Sigmoid colon (tissue), 6 donors: ENCODE measurements at regions not wholly inside any gene's neighbourhood (a gene's known extent, or its start where the extent isn't known, plus 50 kb on each side); places are given as distances from the start of the nearest gene placed in this dataset.

ENCODE experiments used
- DNase-seq: peaks from one replicate; pipeline ENCODE4 v3.0.0-alpha.2; 2019
- H3K27ac ChIP-seq, 4 donors: fragments of 200-600 bp; sonication (generic); one replicate each; pipeline ENCODE4 v1.5.1; 2016 to 2019; ENCODE audit warnings: mild to moderate bottlenecking in 1 of 4
- H3K27me3 ChIP-seq, 3 donors: fragments of 200-600 bp; sonication (generic); one replicate each; pipeline ENCODE4 v1.5.1; 2019; ENCODE audit warnings: mild to moderate bottlenecking in 1 of 3
- H3K36me3 ChIP-seq, 4 donors: fragments of 200-600 bp; sonication (generic); one replicate each; pipeline ENCODE4 v1.5.1; 2016 to 2019
- H3K4me1 ChIP-seq, 4 donors: fragments of 200-600 bp; sonication (generic); one replicate each; pipeline ENCODE4 v1.5.1; 2017 to 2019
- H3K4me3 ChIP-seq, 4 donors: fragments of 200-600 bp; sonication (generic); one replicate each; pipeline ENCODE4 v1.5.1; 2017 to 2019; ENCODE audit warnings: mild to moderate bottlenecking in 2 of 4, moderate library complexity in 1 of 4
- H3K9me3 ChIP-seq, 4 donors: fragments of 200-600 bp in 3 of 4; sonication (generic) in 3 of 4; one replicate each; pipeline versions ENCODE4 v1.5.1 to v1.6.1; 2013 to 2019
- EP300 ChIP-seq, 4 donors: sonication (generic); formaldehyde crosslinking; IDR thresholded peaks; one replicate each; pipeline ENCODE4 v1.6.1; 2017; ENCODE audit warnings: antibody characterized with exemption in 4 of 4
- POLR2A ChIP-seq, 2 donors: fragments of 450-650 bp; IDR thresholded peaks; one replicate each; pipeline ENCODE4 v1.6.1; 2016; ENCODE audit warnings: antibody characterized with exemption in 2 of 2, mild to moderate bottlenecking in 2 of 2, moderate library complexity in 2 of 2
- POLR2AphosphoS5 ChIP-seq, 4 donors: sonication (generic); formaldehyde crosslinking; IDR thresholded peaks; one replicate each; pipeline ENCODE4 v1.6.1; 2017; ENCODE audit warnings: antibody characterized with exemption in 4 of 4
- WGBS, 2 donors: extraction: QIAGEN DNeasy Blood & Tissue Kit; methylation state at CpG; one replicate each; pipeline ENCODE4 v1.1.7; 2013; 5-methylcytosine and 5-hydroxymethylcytosine counted together
- intact Hi-C: fragments of 100-400 bp; cut with DNase I; formaldehyde crosslinking; loops from one replicate; pipeline ENCODE4 v1.15.1; 2023
- TF ChIP-seq, protein P1 (sequence below), 4 experiments: fragments of 450-650 bp in 3 of 4; fragments of 200-600 bp in 1 of 4; IDR thresholded peaks; one replicate each; pipeline ENCODE4 v1.5.1; 2016 to 2019; ENCODE audit warnings: antibody characterized with exemption in 4 of 4, mild to moderate bottlenecking in 3 of 4, moderate library complexity in 2 of 4
- donor health status: healthy with polysubstance abuse.
- donor health status: healthy.

DNA sequence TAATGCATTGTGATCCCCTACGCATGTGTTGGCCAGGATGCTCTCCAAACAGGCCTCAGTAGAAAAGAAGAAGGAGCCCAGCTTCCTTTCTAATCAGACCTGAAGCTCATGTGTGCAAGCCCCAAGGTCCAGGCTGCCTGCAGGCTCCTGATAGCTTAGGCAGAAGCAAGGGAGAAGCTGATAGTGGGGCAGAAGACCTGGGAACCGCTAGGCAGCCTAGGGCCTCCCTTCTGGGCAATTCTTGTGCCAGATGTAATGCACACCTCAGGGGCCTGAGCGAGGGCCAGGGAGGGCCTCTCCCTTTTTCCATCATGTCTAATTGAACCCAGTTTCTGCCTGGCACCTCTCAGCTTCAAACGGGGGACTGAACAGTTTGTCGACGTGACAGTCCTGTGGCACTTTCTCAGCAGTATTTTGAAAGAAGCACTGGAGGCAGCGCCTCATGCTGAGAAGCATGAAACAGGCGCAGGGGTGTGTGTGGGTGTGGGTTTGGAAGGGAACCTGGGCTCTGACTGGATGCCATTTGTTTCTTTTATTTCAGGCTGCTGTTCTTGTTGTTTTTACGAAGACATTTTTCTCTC is 212.8 kb downstream of the PIK3R1 start:
- TF ChIP-seq EP300 (IDR thresholded peaks at IDR 0.05) (no peak), POLR2A (IDR thresholded peaks at IDR 0.05) (no peak), POLR2AphosphoS5 (IDR thresholded peaks at IDR 0.05) (no peak)
- TF ChIP-seq, protein P1, sequence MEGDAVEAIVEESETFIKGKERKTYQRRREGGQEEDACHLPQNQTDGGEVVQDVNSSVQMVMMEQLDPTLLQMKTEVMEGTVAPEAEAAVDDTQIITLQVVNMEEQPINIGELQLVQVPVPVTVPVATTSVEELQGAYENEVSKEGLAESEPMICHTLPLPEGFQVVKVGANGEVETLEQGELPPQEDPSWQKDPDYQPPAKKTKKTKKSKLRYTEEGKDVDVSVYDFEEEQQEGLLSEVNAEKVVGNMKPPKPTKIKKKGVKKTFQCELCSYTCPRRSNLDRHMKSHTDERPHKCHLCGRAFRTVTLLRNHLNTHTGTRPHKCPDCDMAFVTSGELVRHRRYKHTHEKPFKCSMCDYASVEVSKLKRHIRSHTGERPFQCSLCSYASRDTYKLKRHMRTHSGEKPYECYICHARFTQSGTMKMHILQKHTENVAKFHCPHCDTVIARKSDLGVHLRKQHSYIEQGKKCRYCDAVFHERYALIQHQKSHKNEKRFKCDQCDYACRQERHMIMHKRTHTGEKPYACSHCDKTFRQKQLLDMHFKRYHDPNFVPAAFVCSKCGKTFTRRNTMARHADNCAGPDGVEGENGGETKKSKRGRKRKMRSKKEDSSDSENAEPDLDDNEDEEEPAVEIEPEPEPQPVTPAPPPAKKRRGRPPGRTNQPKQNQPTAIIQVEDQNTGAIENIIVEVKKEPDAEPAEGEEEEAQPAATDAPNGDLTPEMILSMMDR (IDR thresholded peaks at IDR 0.05) = no peak
- H3K9me3 ChIP-seq = no peaks in the 10 kb centered on the region
- 94 to 96% methylated on average over 9 of the region's 9 CpGs for WGBS, 2 donors
- no peaks in the 10 kb centered on the region for H3K4me1 ChIP-seq
- no peak overlapping the region for H3K27ac ChIP-seq
- DNase-seq = no peak
- no peaks in the 10 kb centered on the region for H3K36me3 ChIP-seq
- H3K27me3 ChIP-seq = no peaks in the 10 kb centered on the region
- H3K4me3 ChIP-seq = no peak overlapping the region
- intact Hi-C loops = no loop called here

DNA sequence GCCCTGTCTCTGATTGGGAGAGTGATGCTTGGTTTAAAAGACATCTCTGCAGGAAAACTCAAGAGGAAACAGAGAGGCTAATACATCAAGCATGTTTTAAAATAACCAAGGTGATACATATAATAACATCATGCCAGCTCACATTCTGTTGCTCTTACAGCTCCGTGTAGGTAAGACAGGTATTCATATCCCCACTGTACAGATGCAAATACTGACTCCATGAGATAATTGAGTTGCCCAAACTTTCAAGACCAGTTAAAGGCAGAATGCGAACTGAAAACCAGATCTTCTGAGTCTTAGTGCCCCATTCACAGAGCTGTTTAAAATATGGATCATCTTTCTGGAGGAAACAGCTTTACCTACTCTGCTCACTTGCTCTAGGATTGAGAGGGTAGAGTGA is 214.0 kb downstream of the PIK3R1 start:
- intact Hi-C loops = no loop called here
- no peaks in the 10 kb centered on the region for H3K27me3 ChIP-seq
- peaks cover 0 to 9% (median 7%) of the 10 kb centered on the region in 4 donors for H3K4me1 ChIP-seq
- DNase-seq = no peak
- TF ChIP-seq POLR2A (IDR thresholded peaks at IDR 0.05) = no peak
- no peak for TF ChIP-seq EP300 (IDR thresholded peaks at IDR 0.05)
- no peak for TF ChIP-seq POLR2AphosphoS5 (IDR thresholded peaks at IDR 0.05)
- TF ChIP-seq, protein P1 (IDR thresholded peaks at IDR 0.05) = no peak
- WGBS, 2 donors = 92 to 95% methylated on average over 2 of the region's 2 CpGs
- no peak overlapping the region for H3K4me3 ChIP-seq
- no peak overlapping the region for H3K27ac ChIP-seq
- no peaks in the 10 kb centered on the region for H3K36me3 ChIP-seq
- H3K9me3 ChIP-seq = no peaks in the 10 kb centered on the region

DNA sequence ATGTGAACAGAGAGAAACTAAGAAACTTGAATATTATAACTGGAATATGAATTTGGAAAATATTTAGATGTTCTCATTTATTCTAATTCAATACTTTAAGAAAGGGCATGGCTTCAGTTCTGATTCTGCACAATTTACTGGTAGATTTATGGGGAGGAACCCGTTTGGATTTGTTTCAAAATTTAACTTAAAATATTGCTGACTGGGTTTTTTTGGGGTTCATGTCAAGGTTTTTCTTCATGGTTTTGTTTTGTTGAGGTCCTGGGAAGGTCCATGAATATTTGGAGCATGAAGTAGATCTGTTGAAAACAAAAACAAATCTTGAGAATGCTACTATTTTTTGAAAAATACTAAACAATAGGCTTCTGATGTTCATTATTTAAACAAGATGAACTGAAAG is 214.7 kb downstream of the PIK3R1 start:
- H3K4me3 ChIP-seq = no peak overlapping the region

DNA sequence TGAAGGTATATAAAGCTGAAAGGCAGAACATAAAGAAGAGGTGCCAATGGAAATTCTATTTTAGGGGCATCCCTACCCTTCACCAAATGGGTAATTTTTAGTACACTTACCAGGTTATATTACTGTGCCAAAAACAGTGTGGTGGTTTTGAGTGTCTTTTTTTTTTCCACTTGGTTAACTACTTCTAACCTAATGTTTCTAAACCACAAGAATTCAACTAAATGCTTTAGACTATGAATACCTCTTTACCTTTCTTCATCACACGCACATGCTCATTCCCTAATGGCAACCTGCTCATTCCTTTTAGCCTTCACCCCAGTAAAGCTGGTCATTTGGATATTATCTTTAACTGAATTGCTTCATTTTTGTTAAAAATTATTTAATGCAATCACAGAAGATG is 215.6 kb downstream of the PIK3R1 start:
- H3K4me3 ChIP-seq = no peak overlapping the region
- H3K27me3 ChIP-seq = no peaks in the 10 kb centered on the region
- no peaks in the 10 kb centered on the region for H3K9me3 ChIP-seq
- WGBS, 2 donors = 84 to 95% methylated on average over 1 of the region's 1 CpG
- intact Hi-C loops = no loop called here
- H3K4me1 ChIP-seq = peaks cover 0 to 17% (median 8%) of the 10 kb centered on the region in 4 donors
- no peaks in the 10 kb centered on the region for H3K36me3 ChIP-seq
- no peak for TF ChIP-seq EP300 (IDR thresholded peaks at IDR 0.05)
- no peak for TF ChIP-seq POLR2A (IDR thresholded peaks at IDR 0.05)
- TF ChIP-seq, protein P1 (IDR thresholded peaks at IDR 0.05) = no peak
- no peak for TF ChIP-seq POLR2AphosphoS5 (IDR thresholded peaks at IDR 0.05)
- DNase-seq = no peak
- no peak overlapping the region for H3K27ac ChIP-seq

More for the DNA sequence above, 214.7 kb downstream of the PIK3R1 start:
- H3K9me3 ChIP-seq = no peaks in the 10 kb centered on the region
- no peak for TF ChIP-seq EP300 (IDR thresholded peaks at IDR 0.05)
- TF ChIP-seq, protein P1 (IDR thresholded peaks at IDR 0.05) = no peak
- TF ChIP-seq POLR2AphosphoS5 (IDR thresholded peaks at IDR 0.05) = no peak
- TF ChIP-seq POLR2A (IDR thresholded peaks at IDR 0.05) = no peak
- H3K4me1 ChIP-seq = peaks cover 0 to 17% (median 8%) of the 10 kb centered on the region in 4 donors
- intact Hi-C loops = no loop called here
- no peaks in the 10 kb centered on the region for H3K36me3 ChIP-seq
- no peaks in the 10 kb centered on the region for H3K27me3 ChIP-seq
- 75 to 81% methylated on average over 1 of the region's 1 CpG for WGBS, 2 donors
- no peak overlapping the region for H3K27ac ChIP-seq
- DNase-seq = no peak
